NCI-H526 (cell line): ENCODE measurements at regions not wholly inside any gene's neighbourhood (a gene's known extent, or its start where the extent isn't known, plus 50 kb on each side); places are given as distances from the start of the nearest gene placed in this dataset.

Experiments used
- DNase-seq, 2 experiments: peaks; one replicate each; lab custom pipeline; 2025; lab: John Stamatoyannopoulos, UW

DNA sequence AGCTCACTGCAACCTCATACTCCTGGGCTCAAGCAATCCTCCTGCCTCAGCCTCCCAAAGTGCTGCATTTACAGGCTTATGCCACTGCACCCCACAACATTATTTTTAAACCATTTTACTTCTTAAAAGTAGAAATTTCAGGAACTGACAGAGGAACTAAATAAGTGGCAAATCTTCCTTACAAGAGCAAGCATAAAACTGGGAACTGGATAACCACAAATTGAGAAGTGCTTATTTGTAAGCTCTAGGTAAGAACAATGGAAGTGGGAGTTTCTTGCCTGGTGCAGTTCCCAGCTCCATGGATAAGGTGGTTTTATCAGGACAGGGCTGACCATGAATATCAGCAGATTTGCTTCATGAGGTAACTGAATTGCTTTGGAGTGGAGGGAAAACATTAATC, 655.2 kb downstream of the DIPK2A start:
- no peak for DNase-seq

GRCh38 chr3:144629381-144629780, 657.8 kb downstream of the DIPK2A start:
- DNase-seq, result no peak

DNA sequence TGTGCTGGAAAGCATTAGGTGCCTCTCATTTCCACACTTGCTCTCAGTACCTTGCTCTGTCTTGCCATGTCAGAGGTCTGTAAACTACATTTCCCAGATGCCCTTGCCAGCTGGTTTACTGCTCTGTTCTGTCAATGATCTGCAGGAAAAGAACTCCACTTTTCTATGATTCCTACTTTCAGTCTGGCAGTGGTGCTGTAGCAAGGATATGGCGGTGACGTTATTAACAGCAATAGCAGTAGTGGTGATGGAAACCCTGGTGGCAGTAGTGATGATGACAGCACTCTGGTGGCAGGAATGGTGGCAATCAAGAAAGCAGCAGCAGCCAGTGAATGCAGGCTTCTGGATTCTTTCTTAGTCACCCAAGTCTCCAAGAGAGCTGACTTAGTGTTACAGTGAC, 665.2 kb downstream of the DIPK2A start:
- DNase-seq, result peak in 1 of 2 experiments; percentile 1

- DNase-seq, result no peak
These were observed 666.4 kb downstream of the DIPK2A start for GRCh38 chr3:144638009-144638408.

GRCh38 chr3:144643771-144644198, 672.2 kb downstream of the DIPK2A start:
- no peak for DNase-seq

GRCh38 chr3:144645300-144645699, 673.7 kb downstream of the DIPK2A start:
- DNase-seq, result peak in 1 of 2 experiments; percentile 11

DNA sequence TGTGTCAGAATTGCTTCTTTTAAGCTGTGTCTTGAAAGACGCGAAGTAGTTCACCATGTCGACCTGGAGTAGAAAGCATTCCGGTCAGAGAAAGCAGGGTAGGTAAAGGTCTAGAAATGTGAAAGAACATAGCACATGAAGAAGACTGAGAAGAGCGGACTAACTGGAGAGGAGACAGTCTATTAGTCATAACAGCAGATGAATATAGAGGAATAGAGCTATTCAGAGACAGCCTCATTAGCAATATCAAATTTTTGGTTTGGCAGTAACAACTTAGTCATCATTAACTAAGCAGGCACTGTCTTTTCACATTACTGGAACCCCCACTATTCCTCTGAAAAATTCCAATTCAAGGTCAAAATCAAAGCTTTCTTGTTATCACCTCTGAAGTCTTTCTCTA, 678.8 kb downstream of the DIPK2A start:
- no peak for DNase-seq

GRCh38 chr3:144652573-144652972, 681.0 kb downstream of the DIPK2A start:
- DNase-seq, result no peak

DNA sequence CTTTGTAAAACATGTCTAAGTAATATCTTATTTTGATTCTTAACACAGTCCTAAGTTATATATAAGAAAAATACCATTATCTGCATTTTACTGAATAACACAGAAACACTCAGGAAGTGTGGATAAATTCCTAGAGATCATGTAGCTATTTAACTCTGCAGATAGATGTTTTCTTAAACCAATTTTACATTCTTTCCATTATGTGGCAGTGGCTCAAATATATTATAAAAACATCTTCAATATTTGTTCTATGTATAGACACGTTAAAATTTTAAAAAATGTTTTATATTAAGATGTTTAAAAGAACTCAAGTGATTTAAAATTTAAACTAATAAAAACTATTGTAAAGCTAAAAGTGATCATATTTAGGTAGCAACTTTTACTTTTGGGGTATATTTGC, 683.8 kb downstream of the DIPK2A start:
- DNase-seq, result no peak

DNA sequence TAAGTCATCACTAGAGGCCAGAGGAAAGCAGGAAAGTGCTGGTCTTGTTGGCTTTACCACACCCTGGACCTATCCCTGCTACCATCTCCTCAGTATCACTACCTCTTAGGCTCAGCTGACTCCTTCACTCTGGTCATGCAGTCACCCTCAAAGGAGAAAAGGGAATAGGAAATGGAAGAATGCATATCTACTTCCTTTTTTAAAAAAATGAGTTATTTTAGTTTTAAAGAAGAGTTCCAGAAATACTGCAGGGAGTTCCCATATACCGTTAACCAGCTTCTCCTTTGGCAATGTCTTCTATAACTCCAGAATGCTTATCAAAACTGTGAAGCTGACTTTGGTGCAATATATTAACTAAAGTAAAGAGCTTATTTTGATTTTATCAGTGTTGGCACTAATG, 688.6 kb downstream of the DIPK2A start:
- no peak for DNase-seq

GRCh38 chr3:144662729-144663128, 691.1 kb downstream of the DIPK2A start:
- no peak for DNase-seq

GRCh38 chr3:144663456-144664436, 692.1 kb downstream of the DIPK2A start:
- DNase-seq, result no peak

GRCh38 chr3:144665567-144666053, 694.0 kb downstream of the DIPK2A start:
- no peak for DNase-seq

DNA sequence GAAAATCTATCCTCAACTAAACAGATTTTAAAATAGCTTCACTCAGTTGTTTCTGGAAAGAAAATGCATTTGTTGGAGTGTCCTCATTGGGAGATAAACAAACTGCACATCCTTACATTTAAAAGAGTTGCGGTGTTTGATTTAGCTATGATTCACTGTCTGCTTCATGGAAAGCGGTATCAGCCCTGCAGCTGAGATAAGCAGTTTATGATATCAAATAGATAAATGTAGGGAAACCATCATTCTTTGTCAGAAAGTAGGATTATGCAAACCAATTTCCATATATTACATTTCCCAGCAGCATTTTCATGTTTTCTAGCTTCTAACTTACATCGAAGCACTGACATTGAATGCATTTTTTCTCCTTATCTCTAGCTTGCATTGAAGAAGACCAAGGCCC, 698.9 kb downstream of the DIPK2A start:
- DNase-seq, result no peak

GRCh38 chr3:144677103-144677502, 705.5 kb downstream of the DIPK2A start:
- no peak for DNase-seq

DNA sequence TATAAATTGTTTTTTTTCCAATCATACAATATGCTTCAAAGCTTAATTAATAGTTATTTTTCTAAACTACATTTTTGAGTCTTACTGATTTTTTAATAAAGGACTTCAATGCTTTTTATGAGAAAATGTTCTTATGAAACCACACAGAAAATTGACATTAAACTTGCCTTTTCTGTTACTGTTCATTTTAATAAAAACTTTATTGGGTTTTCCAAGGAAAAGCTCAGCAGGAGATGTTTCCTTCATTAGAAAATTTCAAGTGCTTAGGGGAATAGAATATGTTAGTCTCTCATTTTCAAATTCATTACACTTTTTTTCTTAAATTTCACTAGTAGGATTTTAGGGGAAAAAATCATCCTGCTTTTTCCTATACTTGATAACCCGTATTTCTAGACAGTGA, 711.4 kb downstream of the DIPK2A start:
- DNase-seq, result no peak

DNA sequence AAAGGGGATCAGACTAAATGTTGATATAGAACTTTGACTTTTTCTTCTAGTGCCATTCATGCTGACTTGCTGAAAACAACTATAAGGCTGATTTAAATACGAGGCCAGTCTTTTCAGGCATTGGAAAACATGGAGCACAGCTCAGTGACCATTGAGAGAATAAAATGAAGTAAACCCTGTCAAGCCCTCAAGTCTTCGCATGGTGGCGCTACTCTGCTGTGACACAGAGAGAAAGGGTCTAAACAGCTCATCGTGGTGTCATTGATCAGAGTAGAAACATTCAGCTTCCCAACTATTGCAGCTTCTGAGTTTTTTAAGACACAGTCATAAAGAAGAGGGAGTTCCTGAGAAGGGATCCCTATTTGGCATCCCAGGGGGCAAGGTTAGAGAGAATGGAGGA, 716.2 kb downstream of the DIPK2A start:
- peak in 1 of 2 experiments; percentile 22 for DNase-seq

DNA sequence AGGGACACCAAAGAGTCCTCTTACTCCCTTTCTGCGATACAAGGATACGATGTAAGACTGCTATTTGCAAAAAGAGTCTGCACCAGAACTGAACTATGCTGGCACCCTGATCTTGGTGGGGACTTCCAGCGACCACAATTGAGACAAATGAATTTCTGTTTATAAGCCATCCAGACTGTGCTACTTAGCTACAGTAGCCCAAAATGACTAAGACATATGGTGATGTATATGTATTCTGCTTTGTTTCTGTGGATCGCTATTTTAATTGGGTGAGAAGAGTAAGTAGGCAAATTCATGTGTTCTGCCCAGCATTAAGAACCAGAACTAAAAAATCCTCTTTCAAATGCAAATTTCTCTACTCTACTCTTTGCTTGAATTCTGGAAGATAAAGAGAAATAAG, 720.9 kb downstream of the DIPK2A start:
- DNase-seq, result no peak

DNA sequence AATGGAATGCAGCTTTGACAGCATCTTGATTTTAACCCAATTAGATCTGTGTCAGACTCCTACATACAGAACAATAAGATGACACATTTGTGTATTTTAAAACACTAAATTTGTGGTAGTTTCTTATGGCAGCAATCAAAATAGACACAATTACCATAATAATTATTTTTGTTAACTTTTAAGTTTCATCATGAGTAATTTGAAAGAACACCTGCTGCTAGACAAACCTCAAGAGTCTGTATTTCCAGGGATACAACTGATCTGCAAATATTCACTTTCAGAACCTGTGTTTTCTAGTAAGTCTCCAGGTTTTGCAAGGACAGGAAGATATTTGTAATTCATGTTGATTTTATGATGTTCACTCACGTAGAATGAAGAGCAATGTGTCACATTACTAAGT, 736.8 kb downstream of the DIPK2A start:
- no peak for DNase-seq

DNA sequence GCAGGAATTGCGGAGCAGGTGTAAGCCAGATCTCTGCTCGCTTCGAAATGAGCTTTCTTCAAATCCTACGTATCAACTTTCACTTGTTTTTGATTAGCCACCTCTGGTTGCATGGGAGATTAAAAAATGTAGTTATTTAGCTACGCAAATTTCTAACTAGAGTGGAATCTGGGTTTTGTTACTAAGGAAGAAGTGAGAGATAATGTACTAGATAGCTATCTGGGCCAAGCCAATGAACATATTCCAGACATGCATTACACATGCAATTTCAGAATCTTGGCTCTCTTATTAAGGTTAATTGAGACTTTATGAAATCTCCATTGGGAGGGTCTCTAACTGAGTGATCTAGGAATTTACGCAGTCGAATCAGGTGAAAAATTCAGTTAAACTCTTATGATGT, 765.7 kb downstream of the DIPK2A start:
- peak; percentile 11 to 44 for DNase-seq

DNA sequence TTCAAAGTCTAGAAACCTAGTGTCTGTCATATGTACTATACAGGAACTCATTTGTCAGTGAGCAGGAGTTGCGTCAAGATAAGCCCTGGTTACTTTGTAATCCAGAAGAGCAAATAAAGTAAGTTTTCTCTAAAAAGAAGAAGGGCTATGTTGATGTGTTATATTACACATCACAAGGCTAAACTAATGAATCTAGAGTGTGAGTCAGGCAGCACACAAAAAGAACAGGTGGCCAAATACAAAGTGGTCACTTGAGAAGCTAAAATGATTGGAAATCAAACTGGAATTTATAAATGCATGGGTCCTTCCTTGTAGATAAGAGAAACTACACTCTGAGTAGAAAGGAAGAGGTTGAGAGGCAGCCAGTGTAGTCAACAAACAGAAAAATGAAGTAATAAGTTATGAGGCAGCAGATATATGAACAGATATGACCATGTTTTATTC, 771.6 kb downstream of the DIPK2A start:
- DNase-seq, result no peak

DNA sequence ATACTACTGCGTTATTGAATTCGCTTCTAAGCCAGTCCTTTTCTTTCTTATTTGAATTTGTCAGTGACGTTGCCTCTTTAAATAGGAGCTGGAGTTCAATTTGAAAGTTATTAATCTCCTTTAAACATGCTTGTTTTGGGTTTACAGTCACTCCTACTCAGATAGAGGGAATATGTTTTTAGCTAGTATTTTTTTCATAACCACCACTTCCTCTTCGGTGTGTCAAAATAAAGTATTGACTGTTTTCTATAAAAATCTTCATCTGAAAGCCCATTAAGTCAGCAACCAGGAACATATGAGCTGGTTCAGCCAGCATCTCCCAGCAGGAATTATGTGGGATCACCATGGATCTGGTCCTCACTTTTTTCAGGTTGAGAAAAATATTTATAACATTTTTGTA, 772.9 kb downstream of the DIPK2A start:
- DNase-seq, result no peak

GRCh38 chr3:144746631-144747030, 775.0 kb downstream of the DIPK2A start:
- peak; percentile 4 to 45 for DNase-seq
